HG03432 (cell line): ENCODE measurements at regions not wholly inside any gene's neighbourhood (a gene's known extent, or its start where the extent isn't known, plus 50 kb on each side); places are given as distances from the start of the nearest gene placed in this dataset.
"Not testable (repeated sequence)": the region's sequence is repeated elsewhere in the genome, so short reads cannot be mapped to it uniquely, and the experiment has no call there.

Experiments used
- ATAC-seq: cut with Tn5 transposase; IDR thresholded peaks from one replicate; pipeline ENCODE4 v1.9.1; 2021; ENCODE audit warnings: mild to moderate bottlenecking, moderate library complexity; ENCODE audit not compliant: unreplicated experiment

GRCh38 chr2:120513776-120514357 is 167.9 kb downstream of the INHBB start:
- no peak for ATAC-seq

- no peak for ATAC-seq
These were observed 168.6 kb downstream of the INHBB start for GRCh38 chr2:120514521-120514920.

DNA sequence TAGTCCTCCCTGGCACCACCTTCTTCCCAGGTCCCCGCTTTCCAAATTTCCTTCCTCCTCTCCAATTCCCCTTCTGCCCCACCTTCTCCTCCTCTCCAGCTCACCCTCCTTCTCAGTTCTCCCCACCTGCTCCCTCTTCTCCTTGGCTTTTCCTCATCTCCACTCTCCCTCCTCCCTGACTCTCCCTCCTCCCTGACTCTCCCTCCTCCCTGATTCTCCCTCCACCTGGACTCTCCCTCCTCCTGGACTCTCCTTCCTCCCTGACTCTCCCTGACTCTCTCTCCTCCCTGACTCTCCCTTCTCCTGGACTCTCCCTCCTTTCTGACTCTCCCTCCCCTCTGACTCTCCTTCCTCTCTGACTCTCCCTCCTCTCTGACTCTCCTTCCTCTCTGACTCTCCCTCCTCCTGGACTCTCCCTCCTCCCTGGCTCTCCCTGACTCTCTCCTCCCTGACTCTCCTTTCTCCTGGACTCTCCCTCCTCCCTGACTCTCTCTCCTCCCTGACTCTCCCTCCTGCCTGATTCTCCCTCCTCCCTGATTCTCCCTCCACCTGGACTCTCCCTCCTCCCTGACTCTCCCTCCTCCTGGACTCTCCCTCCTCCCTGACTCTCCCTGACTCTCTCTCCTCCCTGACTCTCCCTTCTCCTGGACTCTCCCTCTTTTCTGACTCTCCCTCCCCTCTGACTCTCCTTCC is 169.3 kb downstream of the INHBB start:
- ATAC-seq = not testable (repeated sequence)

DNA sequence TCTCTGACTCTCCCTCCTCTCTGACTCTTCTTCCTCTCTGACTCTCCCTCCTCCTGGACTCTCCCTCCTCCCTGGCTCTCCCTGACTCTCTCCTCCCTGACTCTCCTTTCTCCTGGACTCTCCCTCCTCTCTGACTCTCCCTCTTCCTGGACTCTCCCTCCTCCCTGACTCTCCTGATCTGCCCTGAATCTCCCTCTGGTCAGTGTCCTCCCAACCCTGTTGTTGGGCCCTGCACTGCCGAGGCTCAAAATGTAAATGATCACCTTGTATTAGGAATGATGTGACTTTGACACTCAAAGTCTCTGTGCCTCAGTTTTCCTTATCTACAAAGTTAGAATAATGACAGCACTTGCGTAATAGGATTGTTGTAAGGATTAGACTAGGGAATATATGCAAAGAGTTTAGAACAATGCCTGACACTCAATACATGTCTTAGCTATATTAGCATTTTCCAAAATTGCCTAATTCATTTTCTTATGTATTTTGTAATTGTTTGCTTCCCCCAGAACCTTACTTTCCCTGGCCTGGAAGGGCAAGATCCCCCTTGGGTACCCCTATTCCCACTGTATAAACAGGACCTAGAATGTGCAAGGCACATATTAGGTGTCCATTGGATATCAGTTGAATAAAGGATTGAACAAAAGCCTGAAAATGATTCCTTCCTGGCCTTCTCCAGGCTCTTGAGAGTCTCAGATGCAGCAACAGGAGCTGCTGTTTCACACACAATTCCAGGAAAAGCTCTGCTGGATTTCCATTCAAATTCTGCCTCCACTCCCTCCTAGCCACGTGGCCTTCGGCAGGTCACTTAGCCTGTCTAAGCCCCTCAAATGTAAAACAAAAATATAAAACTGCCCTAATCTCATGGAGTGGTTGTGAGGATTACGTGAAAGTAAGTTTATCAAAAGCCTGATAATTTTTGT is 170.1 kb downstream of the INHBB start:
- no peak for ATAC-seq

DNA sequence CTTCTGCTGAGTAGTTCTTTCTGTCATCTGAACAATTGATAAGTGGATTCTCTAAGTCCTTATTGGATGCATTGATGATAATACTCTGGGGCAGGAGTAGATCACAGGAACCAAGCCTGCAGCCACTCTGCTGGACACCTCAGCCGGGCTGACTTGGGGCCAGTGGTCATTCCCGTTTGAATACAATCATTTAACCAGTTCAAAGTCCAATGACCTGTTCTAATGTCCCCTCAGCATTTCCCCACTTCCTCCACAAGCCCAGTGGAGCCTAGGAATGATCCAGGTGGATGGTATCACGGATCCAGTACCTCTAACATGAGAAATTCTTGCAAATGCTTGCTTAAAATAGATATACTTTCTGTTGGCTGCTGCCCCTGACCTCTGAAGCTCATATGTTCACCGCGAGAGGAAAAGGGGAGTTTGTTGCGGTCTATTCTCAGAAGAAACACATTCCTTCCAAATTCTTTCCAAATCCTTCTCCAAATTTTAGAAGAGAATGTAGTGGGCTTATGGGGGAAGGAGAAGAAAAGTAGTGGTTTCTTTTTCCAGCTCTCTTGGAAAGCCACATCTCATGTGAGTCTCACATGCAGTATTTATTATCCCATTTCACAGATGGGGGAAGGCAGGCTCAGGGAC is 170.9 kb downstream of the INHBB start:
- ATAC-seq = no peak

DNA sequence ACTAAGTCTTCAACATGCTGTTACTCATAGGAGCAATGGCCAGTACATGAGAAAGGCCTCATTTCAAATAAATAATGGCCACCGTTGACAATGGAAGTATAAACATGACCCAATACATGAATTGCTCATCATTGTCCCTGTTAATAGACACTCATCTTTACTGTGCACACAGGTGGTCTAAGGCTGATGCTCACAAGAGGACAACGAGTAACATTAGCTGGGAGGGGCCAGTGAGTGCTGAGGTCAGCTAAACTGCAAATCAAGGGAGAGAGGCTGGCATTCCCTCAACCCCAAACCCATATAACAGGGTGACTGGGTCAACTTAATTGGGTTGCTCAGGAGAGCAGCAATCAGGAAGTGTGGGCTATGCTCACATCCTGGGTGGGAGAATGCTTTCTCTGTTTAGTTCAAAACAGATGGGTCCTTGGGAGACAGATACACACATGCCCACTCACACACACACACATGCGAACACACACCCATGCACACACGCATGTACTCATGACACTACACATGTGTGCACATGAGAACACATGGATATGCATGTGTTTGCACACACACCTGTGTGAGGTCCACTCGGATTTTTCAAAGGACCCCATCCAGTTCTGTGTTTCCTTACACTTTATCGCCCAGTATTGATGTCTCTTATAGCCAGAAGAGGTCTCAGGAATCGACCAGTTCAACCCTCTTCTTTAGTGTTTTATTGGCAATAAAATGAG is 172.0 kb downstream of the INHBB start:
- no peak for ATAC-seq

DNA sequence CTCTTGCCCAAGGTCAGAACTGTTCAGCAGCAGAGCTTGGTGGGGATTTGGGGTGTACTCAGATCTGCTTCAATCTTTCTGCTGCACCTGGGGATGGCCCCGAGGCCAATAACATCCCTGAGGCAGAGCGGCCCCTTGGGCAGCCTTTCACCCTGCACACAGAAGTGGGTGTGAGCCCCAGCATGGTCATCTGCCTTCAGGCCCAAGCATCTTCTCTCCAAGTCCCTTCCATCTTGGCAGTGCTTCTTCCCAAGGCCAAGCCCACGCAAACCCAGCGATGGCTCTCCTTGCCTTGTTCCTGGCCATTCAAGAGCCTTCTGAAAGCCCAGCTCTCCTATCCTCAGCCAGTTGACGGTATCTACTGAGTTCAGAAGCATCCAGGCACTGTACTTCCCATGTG is 172.9 kb downstream of the INHBB start:
- no peak for ATAC-seq

DNA sequence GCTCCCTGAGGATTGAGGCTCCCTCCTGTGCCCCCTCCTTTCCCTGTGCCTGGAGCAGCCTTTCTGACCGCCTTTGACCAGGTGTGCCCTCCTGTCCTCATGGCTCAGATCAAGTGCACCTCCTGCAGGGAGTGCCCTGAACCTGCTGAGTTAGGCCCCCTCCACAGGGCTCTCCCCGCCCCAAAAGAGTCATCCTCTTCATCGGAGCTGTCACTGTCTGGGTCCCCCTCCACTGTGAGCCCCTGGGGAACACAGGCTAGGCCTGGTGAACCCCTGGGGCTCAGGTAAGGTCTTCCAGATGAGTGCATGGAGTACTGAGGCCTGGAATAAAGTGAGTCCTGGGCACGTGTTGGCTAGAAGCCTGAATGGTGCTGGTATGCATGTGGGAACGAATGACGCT is 173.5 kb downstream of the INHBB start:
- ATAC-seq = no peak

DNA sequence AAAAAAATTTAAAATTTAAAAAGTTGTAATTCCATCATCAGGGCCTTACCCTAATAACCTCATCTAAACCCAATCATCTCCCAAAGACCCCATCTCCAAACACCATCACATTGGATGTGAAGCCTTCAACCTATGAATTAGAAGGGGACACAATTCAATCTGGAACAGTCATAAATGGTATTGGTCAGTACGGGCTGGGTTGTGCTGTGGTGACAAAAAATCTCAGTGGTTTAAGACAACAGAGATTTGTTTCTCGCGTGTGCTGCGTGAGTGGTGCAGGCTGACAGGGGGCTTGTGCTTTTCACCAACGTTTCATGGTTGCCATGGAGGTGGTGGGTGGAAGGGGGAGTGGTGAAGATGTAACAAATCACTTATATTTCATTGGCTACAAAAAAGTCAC is 174.5 kb downstream of the INHBB start:
- ATAC-seq = no peak

DNA sequence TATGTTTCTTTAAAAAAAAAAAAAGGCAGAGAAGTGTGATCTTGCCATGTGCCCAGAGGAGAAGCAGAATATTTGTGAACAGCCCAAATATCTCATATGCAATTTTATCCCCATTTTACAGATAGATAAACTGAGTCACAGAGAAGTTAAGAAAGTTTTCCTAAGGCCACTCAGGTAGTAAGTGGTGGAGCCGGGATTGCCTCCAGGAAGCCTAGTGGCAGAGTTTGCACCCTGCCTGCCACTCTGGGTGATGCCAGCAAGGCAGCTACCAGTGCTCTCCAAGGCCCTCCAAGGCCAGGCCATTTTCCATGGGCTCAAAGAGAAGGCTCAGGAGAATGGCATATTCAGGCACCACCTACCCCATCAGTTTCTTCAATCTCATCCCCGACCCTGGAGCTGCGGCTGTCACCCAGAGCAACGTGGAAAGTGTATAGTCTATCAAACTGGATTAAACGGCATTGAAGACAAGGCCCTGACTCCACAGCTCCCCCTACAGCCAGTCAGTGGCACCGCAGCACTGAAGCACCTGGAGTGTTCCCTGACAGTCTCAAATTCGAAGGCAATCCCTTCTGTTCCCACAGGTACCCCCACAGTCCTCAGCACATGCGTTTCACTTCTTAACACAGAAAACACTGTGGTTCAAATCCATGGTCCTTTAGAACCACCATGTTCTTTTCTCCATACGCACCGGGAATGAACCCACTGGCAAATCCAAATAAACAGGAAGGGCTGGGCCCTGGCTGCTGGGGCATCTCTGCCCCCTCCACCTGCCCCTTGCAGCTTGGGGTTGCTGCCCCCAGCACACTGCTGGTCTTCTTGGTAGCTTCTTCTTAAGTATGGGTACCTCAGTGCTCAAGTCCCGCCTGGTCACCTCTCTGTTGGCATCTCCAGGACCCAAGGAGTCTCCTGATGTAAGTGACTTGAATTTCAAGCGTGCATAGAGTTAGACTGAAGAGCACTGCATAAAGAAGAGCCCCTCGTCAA is 175.3 kb downstream of the INHBB start:
- no peak for ATAC-seq

DNA sequence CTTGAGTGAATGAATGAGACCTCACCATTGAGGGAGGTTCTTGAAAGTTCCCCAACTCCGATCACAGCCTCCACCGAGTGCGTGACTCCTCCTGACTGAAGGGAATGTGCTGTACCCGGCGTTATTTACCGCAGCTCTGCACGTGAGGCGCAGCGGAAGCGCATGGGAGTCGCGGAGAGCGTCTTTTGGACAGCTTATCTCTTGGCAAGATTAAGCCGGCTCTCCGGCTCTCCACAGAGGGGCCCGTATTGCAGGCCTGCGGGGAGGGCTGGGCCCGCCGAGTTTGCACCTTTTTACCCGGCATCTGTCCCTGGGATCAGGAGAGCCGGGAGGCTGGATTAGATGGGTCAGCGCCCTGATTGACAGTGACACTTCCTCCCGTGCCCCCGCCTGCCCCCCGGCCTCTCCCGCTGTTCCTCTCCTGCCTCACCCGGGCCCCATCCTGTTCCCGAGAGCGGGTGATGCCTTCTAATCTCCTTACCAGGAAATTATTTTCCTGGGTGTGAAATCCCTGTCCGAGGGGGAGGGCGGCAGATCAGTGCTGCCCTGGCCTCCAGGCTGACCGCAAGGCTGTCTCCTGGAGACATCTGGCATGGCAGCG is 176.3 kb downstream of the INHBB start:
- ATAC-seq = no peak

GRCh38 chr2:120523766-120524165 is 177.8 kb downstream of the INHBB start:
- no peak for ATAC-seq

- ATAC-seq = no peak
These were observed 178.2 kb downstream of the INHBB start for GRCh38 chr2:120524174-120524573.

GRCh38 chr2:120525056-120526046 is 179.4 kb downstream of the INHBB start:
- ATAC-seq = no peak

DNA sequence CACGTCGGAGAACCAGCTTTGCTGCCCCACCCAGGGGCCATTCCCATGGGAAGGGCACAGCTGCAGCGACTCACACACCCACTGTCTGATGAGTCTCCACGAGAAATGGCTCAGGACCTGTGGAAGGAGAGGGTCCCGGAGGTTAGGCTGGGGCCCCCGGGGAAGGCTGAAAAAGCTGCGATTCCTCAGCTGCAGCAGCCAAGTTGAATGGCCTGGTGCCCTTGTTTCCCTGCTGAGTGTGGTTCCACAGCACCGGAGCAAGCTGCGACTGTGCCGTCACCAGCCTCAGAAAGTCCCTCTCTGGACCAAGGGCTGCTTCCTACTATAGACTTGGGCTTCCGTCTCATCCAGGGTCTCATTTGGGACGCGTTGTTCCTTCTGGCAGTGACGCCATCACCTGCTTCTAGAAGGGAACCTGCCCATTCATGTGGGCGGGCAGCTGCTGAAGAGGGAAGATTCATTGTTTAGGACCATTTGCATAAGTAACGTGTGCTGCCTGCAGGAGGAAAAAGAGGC is 180.2 kb downstream of the INHBB start:
- no peak for ATAC-seq

GRCh38 chr2:120526997-120527945 is 181.3 kb downstream of the INHBB start:
- ATAC-seq = no peak
